Mesenchymal stem cell (in vitro differentiated cells and primary cell): ENCODE measurements at regions not wholly inside any gene's neighbourhood (a gene's known extent, or its start where the extent isn't known, plus 50 kb on each side); places are given as distances from the start of the nearest gene placed in this dataset.
A peak's percentile ranks its signal among the peaks of the same experiment; 100 is the strongest.
"Not testable (repeated sequence)": the region's sequence is repeated elsewhere in the genome, so short reads cannot be mapped to it uniquely, and the experiment has no call there.

Source experiments
- DNase-seq: peaks from one replicate; pipeline ENCODE4 v3.0.0-alpha.2; 2013
- H2AFZ ChIP-seq: one replicate; pipeline ENCODE4 v1.6.1; 2013; ENCODE audit warnings: low read depth, mild to moderate bottlenecking, control low read depth, inconsistent platforms, low read length, moderate library complexity
- H2AK5ac ChIP-seq: 2 replicates; pipeline ENCODE4 v1.6.1; 2013; ENCODE audit warnings: low read length, moderate library complexity, mild to moderate bottlenecking, inconsistent platforms; ENCODE audit not compliant: severe bottlenecking
- H2BK120ac ChIP-seq: one replicate; pipeline ENCODE4 v1.6.1; 2013; ENCODE audit warnings: low read depth, mild to moderate bottlenecking, inconsistent platforms, low read length, moderate library complexity
- H2BK12ac ChIP-seq, 2 experiments: one replicate each; pipeline ENCODE4 v1.6.1; 2013; ENCODE audit warnings: inconsistent platforms in 2 of 2, low read length in 2 of 2, mild to moderate bottlenecking in 2 of 2, moderate library complexity in 2 of 2, control low read depth in 1 of 2
- H2BK15ac ChIP-seq: one replicate; pipeline ENCODE4 v1.6.1; 2013; ENCODE audit warnings: mild to moderate bottlenecking, low read depth, inconsistent platforms; ENCODE audit not compliant: poor library complexity, severe bottlenecking
- H2BK5ac ChIP-seq: 2 replicates; pipeline ENCODE4 v1.6.1; 2013; ENCODE audit warnings: low read depth, mild to moderate bottlenecking, low read length, control low read depth, inconsistent platforms; ENCODE audit not compliant: poor library complexity, severe bottlenecking
- H3K14ac ChIP-seq, 2 experiments: one replicate each; pipeline ENCODE4 v1.6.1; 2013; ENCODE audit warnings: inconsistent platforms in 2 of 2, low read length in 2 of 2, control low read depth in 1 of 2, mild to moderate bottlenecking in 1 of 2, moderate library complexity in 1 of 2
- H3K18ac ChIP-seq, 2 experiments: one replicate each; pipeline ENCODE4 v1.6.1; 2013; ENCODE audit warnings: inconsistent platforms in 2 of 2, low read length in 2 of 2, control low read depth in 1 of 2, low read depth in 1 of 2, mild to moderate bottlenecking in 1 of 2
- H3K23ac ChIP-seq, 2 experiments: one replicate each; pipeline ENCODE4 v1.6.1; 2013; ENCODE audit warnings: inconsistent platforms in 2 of 2, low read length in 2 of 2, mild to moderate bottlenecking in 2 of 2, moderate library complexity in 2 of 2, control low read depth in 1 of 2
- H3K27ac ChIP-seq: 2 replicates; pipeline ENCODE4 v1.5.1; 2013; ENCODE audit warnings: mild to moderate bottlenecking, moderate library complexity, low read length, control low read depth, inconsistent platforms; ENCODE audit not compliant: poor library complexity, severe bottlenecking
- H3K27me3 ChIP-seq, 2 experiments: 2 replicates each; pipeline versions ENCODE4 v1.6.1 to v1.7.0; 2013; ENCODE audit warnings: low read length in 2 of 2, mild to moderate bottlenecking in 2 of 2, moderate library complexity in 2 of 2, control low read depth in 1 of 2, inconsistent platforms in 1 of 2; ENCODE audit not compliant: control insufficient read depth in 1 of 2, insufficient read depth in 1 of 2
- H3K36me3 ChIP-seq, 2 experiments: 2 replicates each; pipeline versions ENCODE4 v1.6.1 to v1.7.0; 2013; ENCODE audit warnings: low read length in 2 of 2, control low read depth in 1 of 2, inconsistent platforms in 1 of 2, low read depth in 1 of 2, mild to moderate bottlenecking in 1 of 2; ENCODE audit not compliant: insufficient read depth in 2 of 2, control insufficient read depth in 1 of 2
- H3K4ac ChIP-seq, 2 experiments: one replicate each; pipeline ENCODE4 v1.6.1; 2013; ENCODE audit warnings: inconsistent platforms in 2 of 2, low read length in 2 of 2, mild to moderate bottlenecking in 2 of 2, moderate library complexity in 2 of 2, control low read depth in 1 of 2, low read depth in 1 of 2
- H3K4me1 ChIP-seq: 2 replicates; pipeline ENCODE4 v1.6.1; 2013; ENCODE audit warnings: low read depth, low read length, control low read depth; ENCODE audit not compliant: control insufficient read depth, insufficient read depth
- H3K4me2 ChIP-seq: 2 replicates; pipeline ENCODE4 v1.6.1; 2013; ENCODE audit warnings: low read length, mild to moderate bottlenecking, inconsistent platforms; ENCODE audit not compliant: poor library complexity, severe bottlenecking
- H3K4me3 ChIP-seq, 2 experiments: 2 replicates each; pipeline versions ENCODE4 v1.5.1 to v1.7.0; 2013; ENCODE audit warnings: low read length in 2 of 2, mild to moderate bottlenecking in 2 of 2, control low read depth in 1 of 2, low read depth in 1 of 2; ENCODE audit not compliant: insufficient read depth in 1 of 2
- H3K79me1 ChIP-seq: replicated peaks from 2 replicates; pipeline ENCODE4 v1.6.1; 2013; ENCODE audit warnings: mild to moderate bottlenecking, control low read depth, low read length, inconsistent platforms; ENCODE audit not compliant: poor library complexity, severe bottlenecking
- H3K9ac ChIP-seq: 2 replicates; pipeline ENCODE4 v1.7.0; 2013; ENCODE audit warnings: mild to moderate bottlenecking, low read length, moderate library complexity
- H3K9me3 ChIP-seq: 2 replicates; pipeline ENCODE4 v1.7.0; 2013; ENCODE audit warnings: mild to moderate bottlenecking, low read length; ENCODE audit not compliant: control insufficient read depth
- H4K8ac ChIP-seq: one replicate; pipeline ENCODE4 v1.6.1; 2013; ENCODE audit warnings: inconsistent platforms, mild to moderate bottlenecking, low read length, moderate library complexity
- H4K91ac ChIP-seq: one replicate; pipeline ENCODE4 v1.6.1; 2013; ENCODE audit warnings: mild to moderate bottlenecking, low read length, inconsistent platforms
- WGBS: methylation state at CpG from one replicate; pipeline ENCODE4 v1.1.7; 2013; ENCODE audit warnings: mixed read lengths; 5-methylcytosine and 5-hydroxymethylcytosine counted together

DNA sequence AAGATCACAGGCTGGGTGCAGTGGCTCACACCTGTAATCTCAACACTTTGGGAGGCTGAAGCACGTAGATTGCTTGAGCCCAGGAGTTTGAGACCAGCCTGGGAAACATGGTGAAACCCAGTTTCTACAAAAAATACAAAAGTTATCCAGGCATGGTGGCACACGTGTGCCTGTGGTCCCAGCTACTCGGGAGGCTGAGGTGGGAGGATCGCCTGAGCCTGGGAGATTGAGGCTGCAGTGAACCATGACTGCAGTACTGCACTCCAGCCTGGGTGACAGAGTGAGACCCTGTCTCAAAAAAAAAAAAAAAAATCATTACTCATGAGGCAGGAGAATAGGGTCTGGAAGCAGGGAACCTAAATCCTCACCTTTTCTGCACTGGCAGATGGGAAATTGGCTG, 79.1 kb upstream of the CLDN5 start:
- not testable (repeated sequence) for H3K4me3 ChIP-seq, H4K8ac ChIP-seq, H3K23ac ChIP-seq, H3K9ac ChIP-seq, H3K79me1 ChIP-seq, H3K4ac ChIP-seq, H3K27ac ChIP-seq, H2AK5ac ChIP-seq, H3K9me3 ChIP-seq, H3K14ac ChIP-seq, H4K91ac ChIP-seq, H2BK120ac ChIP-seq, H3K18ac ChIP-seq, H3K4me1 ChIP-seq, H2BK15ac ChIP-seq, H2BK5ac ChIP-seq, H3K4me2 ChIP-seq, DNase-seq, H2BK12ac ChIP-seq, H3K36me3 ChIP-seq, H2AFZ ChIP-seq
- 83% methylated on average over 4 of the region's 4 CpGs for WGBS
- peaks cover 25 to 57% of the 10 kb centered on the region in 2 experiments for H3K27me3 ChIP-seq

GRCh38 chr22:19603767-19604166, 79.6 kb upstream of the CLDN5 start:
- Histone ChIP-seq H3K4me2 (no peak overlapping the region), H3K4ac (no peak overlapping the region), H2BK15ac (no peak overlapping the region), H3K4me3 (no peak overlapping the region), H2BK5ac (no peak overlapping the region), H3K4me1 (no peaks in the 10 kb centered on the region), H2BK12ac (no peak overlapping the region), H3K27ac (no peak overlapping the region), H3K9me3 (no peaks in the 10 kb centered on the region), H3K36me3 (no peaks in the 10 kb centered on the region), H3K27me3 (peaks cover 24 to 58% of the 10 kb centered on the region in 2 experiments), H3K14ac (no peak overlapping the region), H3K18ac (no peak overlapping the region), H2AK5ac (no peak overlapping the region), H2BK120ac (no peak overlapping the region), H3K23ac (no peak overlapping the region), H2AFZ (no peak overlapping the region), H4K91ac (no peak overlapping the region), H4K8ac (no peak overlapping the region), H3K79me1 (no peaks in the 10 kb centered on the region), H3K9ac (no peak overlapping the region)
- 98% methylated on average over 3 of the region's 3 CpGs for WGBS
- DNase-seq: no peak

DNA sequence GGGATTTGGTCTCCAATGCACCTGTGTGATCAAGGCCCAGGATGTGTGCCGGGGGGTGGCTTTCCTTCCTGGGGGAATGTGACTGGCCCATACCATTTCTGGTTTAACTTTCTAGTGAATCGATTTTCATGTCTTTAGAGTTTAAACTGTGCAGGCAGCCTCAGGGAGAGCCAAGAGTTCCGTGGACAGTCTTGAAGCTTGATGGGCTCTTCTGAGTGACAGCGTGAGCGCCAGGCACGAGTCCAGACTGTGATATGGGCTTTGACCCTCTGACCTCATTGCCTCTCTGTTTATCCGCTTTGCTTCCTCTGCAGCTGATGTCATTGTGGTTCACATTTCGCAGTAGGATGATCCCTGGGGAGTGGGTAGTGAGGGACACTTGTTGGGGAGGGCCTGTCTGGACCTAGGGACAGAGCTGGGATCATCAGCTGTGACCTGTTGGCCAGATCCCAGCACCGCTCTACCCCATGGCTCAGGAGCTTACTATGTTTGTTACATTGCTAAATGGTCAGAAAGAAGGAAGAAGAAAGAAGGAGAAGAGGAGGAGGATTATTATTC, 80.6 kb upstream of the CLDN5 start:
- DNase-seq: peak; percentile 1
- Histone ChIP-seq H4K91ac (no peak overlapping the region), H3K27me3 (peaks cover 22 to 63% of the 10 kb centered on the region in 2 experiments), H3K4ac (no peak overlapping the region), H3K4me1 (no peaks in the 10 kb centered on the region), H2BK5ac (no peak overlapping the region), H2BK15ac (no peak overlapping the region), H2BK12ac (no peak overlapping the region), H3K9me3 (no peaks in the 10 kb centered on the region), H2BK120ac (no peak overlapping the region), H3K4me3 (no peak overlapping the region), H4K8ac (no peak overlapping the region), H2AK5ac (no peak overlapping the region), H3K18ac (no peak overlapping the region), H3K36me3 (no peaks in the 10 kb centered on the region), H3K79me1 (no peaks in the 10 kb centered on the region), H2AFZ (no peak overlapping the region), H3K23ac (no peak overlapping the region), H3K27ac (no peak overlapping the region), H3K9ac (no peak overlapping the region), H3K14ac (no peak overlapping the region), H3K4me2 (no peak overlapping the region)
- 53% methylated on average over 9 of the region's 9 CpGs for WGBS

DNA sequence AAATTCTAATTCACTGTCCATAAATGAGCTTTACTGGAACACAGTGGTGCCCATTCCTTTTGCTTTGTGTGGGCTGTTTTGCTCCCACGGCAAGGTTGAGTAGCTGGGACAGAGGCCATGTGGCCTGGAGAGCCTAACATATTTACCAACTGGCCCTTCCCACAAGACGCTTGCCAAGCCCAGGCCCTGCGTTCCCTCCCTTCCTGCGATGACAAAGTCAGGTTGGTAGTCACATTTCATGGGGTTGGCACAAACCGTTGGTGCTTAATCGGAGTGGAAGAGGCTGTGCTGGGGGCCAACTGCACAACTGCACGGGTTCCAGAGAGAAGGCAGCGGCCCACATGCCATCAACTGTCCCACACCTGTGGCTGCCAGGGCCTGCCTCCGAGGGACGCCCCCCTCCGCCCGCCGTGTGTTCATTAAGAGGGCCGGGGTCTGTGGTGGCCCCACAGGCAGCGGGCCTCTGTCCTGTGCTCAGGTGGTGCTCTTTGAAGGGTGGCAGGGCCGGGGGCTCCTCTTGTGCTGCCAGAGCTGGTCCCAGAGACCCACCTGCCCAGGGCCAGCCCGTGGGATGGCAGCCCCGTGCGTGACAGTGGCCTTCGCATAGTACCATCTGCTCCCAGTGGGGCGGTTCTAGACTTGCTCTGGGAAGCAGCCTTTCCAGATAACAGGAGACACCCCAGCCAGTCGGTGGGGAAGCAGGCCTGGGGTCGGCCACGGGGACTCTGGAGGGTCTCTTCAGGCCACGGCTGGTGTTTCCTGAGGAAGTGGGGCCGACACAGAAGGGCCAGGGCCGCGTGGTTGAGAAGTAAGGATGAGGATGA, 81.5 kb upstream of the CLDN5 start:
- no peak overlapping the region for H2AFZ ChIP-seq
- no peak overlapping the region for H3K4me2 ChIP-seq
- no peak overlapping the region for H3K9ac ChIP-seq
- H3K9me3 ChIP-seq: no peaks in the 10 kb centered on the region
- no peak overlapping the region for H2AK5ac ChIP-seq
- no peak overlapping the region for H3K18ac ChIP-seq
- H2BK120ac ChIP-seq: no peak overlapping the region
- H2BK12ac ChIP-seq: peak overlapping the region in 1 of 2 experiments; percentile 15
- no peak overlapping the region for H3K23ac ChIP-seq
- no peaks in the 10 kb centered on the region for H3K36me3 ChIP-seq
- DNase-seq: no peak
- H3K14ac ChIP-seq: no peak overlapping the region
- 87% methylated on average over 28 of the region's 28 CpGs for WGBS
- H4K8ac ChIP-seq: no peak overlapping the region
- no peak overlapping the region for H3K4me3 ChIP-seq
- H2BK5ac ChIP-seq: no peak overlapping the region
- no peak overlapping the region for H3K27ac ChIP-seq
- H2BK15ac ChIP-seq: no peak overlapping the region
- no peaks in the 10 kb centered on the region for H3K79me1 ChIP-seq
- peak overlapping the region in 1 of 2 experiments; percentile 58 for H3K4ac ChIP-seq
- H3K4me1 ChIP-seq: no peaks in the 10 kb centered on the region
- H3K27me3 ChIP-seq: peaks cover 27 to 72% of the 10 kb centered on the region in 2 experiments
- no peak overlapping the region for H4K91ac ChIP-seq
